NT2/D1 (cell line): ENCODE measurements at regions not wholly inside any gene's neighbourhood (a gene's known extent, or its start where the extent isn't known, plus 50 kb on each side); places are given as distances from the start of the nearest gene placed in this dataset.

Experiments used
- SUZ12 ChIP-seq: IDR thresholded peaks from 2 replicates; pipeline ENCODE4 v1.6.1; 2011; ENCODE audit not compliant: insufficient read length, insufficient read depth; ENCODE audit errors: extremely low read depth
- YY1 ChIP-seq: IDR thresholded peaks from 2 replicates; pipeline ENCODE4 v1.6.1; 2011; ENCODE audit not compliant: insufficient read length, insufficient read depth

DNA sequence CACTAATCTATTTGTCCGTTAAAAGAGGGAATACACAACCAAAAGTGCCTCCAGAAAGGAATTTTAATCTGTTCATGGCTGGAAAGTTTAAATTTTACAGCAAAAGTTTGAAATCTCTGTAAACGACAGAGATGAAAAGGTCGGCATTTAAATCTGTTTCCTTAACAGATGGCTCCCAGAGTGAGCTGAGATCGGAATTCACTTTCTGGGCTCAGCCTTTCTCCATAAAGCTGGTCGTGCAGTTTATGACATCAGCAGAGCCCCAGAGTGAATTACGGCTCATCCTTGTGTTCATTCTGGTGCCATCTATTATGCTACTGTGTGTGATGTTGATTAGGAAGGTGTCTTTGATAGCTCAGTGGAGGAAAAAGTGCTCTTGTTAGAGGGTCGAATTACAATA, 117.6 kb upstream of the ZFP64 start:
- TF ChIP-seq YY1: no peak
- TF ChIP-seq SUZ12: no peak
